DOHH2 (cell line): ENCODE measurements at regions not wholly inside any gene's neighbourhood (a gene's known extent, or its start where the extent isn't known, plus 50 kb on each side); places are given as distances from the start of the nearest gene placed in this dataset.

Source experiments
- H3F3A ChIP-seq: fragments of 200-600 bp; sonication (generic), shearing (Covaris generic); 2 replicates; pipeline ENCODE4 v1.6.0; 2016; ENCODE audit warnings: antibody characterized with exemption, mild to moderate bottlenecking; ENCODE audit not compliant: control insufficient read depth, insufficient read depth
- H3K27ac ChIP-seq: fragments of 200-600 bp; sonication (generic); 2 replicates; pipeline ENCODE4 v1.5.1; 2014; ENCODE audit warnings: low read depth, mild to moderate bottlenecking, low read length, moderate library complexity
- H3K27me3 ChIP-seq: fragments of 200-600 bp; sonication (generic); 2 replicates; pipeline ENCODE4 v1.6.1; 2014; ENCODE audit warnings: mild to moderate bottlenecking, low read length, mixed read lengths; ENCODE audit not compliant: control insufficient read depth
- H3K36me3 ChIP-seq: fragments of 200-600 bp; sonication (generic); 2 replicates; pipeline ENCODE4 v1.6.1; 2014; ENCODE audit warnings: mild to moderate bottlenecking, low read length, moderate library complexity, mixed read lengths; ENCODE audit not compliant: control insufficient read depth
- H3K4me1 ChIP-seq: fragments of 200-600 bp; sonication (generic); 2 replicates; pipeline ENCODE4 v1.6.1; 2014; ENCODE audit warnings: mild to moderate bottlenecking, low read length, mixed read lengths; ENCODE audit not compliant: control insufficient read depth
- H3K4me2 ChIP-seq: fragments of 200-600 bp; sonication (generic); 2 replicates; pipeline ENCODE4 v1.6.0; 2014; ENCODE audit warnings: mild to moderate bottlenecking, low read length, moderate library complexity
- H3K4me3 ChIP-seq: fragments of 200-600 bp; sonication (generic); 2 replicates; pipeline ENCODE4 v1.5.1; 2014; ENCODE audit warnings: mild to moderate bottlenecking, low read length, mixed read lengths
- H3K79me2 ChIP-seq: fragments of 200-600 bp; sonication (generic); 2 replicates; pipeline ENCODE4 v1.6.1; 2014; ENCODE audit warnings: mild to moderate bottlenecking, low read length, mixed read lengths; ENCODE audit not compliant: control insufficient read depth
- H3K9me2 ChIP-seq: fragments of 200-600 bp; sonication (generic); replicated peaks from 2 replicates; pipeline ENCODE4 v1.6.1; 2014; ENCODE audit warnings: mild to moderate bottlenecking, low read length, mixed read lengths; ENCODE audit not compliant: control insufficient read depth
- H3K9me3 ChIP-seq: fragments of 200-600 bp; sonication (generic); 2 replicates; pipeline ENCODE4 v1.6.1; 2014; ENCODE audit warnings: antibody characterized with exemption, low read length, mixed read lengths; ENCODE audit not compliant: control insufficient read depth, insufficient read depth
- H4K20me1 ChIP-seq: fragments of 200-600 bp; sonication (generic); 2 replicates; pipeline ENCODE4 v1.6.0; 2014; ENCODE audit warnings: low read depth, mild to moderate bottlenecking, antibody characterized with exemption, low read length, moderate library complexity; ENCODE audit not compliant: control insufficient read depth, insufficient read depth
- CTCF ChIP-seq: fragments of 200-600 bp; sonication (generic); IDR thresholded peaks from one replicate; pipeline ENCODE4 v1.5.1; 2014; ENCODE audit warnings: antibody characterized with exemption, mild to moderate bottlenecking, low read depth, low read length; ENCODE audit not compliant: poor library complexity, severe bottlenecking
- EZH2phosphoT487 ChIP-seq: fragments of 200-600 bp; sonication (generic); IDR thresholded peaks from 2 replicates; pipeline ENCODE4 v1.6.1; 2017; ENCODE audit warnings: borderline replicate concordance, mild to moderate bottlenecking, antibody characterized with exemption, low read length, moderate library complexity, mixed read lengths

GRCh38 chr12:19030180-19030579 is 99.4 kb upstream of the PLEKHA5 start:
- H3K27ac ChIP-seq = no peak overlapping the region
- no peak for TF ChIP-seq CTCF
- TF ChIP-seq EZH2phosphoT487 = no peak
- no peaks in the 10 kb centered on the region for H3K27me3 ChIP-seq
- no peaks in the 10 kb centered on the region for H3F3A ChIP-seq
- no peaks in the 10 kb centered on the region for H4K20me1 ChIP-seq
- no peak overlapping the region for H3K4me2 ChIP-seq
- H3K9me2 ChIP-seq = no peaks in the 10 kb centered on the region
- peaks cover 5% of the 10 kb centered on the region; the same call in 1 of the 2 replicates for H3K9me3 ChIP-seq
- H3K4me3 ChIP-seq = no peak overlapping the region
- H3K79me2 ChIP-seq = no peaks in the 10 kb centered on the region
- no peaks in the 10 kb centered on the region for H3K4me1 ChIP-seq
- H3K36me3 ChIP-seq = no peaks in the 10 kb centered on the region

DNA sequence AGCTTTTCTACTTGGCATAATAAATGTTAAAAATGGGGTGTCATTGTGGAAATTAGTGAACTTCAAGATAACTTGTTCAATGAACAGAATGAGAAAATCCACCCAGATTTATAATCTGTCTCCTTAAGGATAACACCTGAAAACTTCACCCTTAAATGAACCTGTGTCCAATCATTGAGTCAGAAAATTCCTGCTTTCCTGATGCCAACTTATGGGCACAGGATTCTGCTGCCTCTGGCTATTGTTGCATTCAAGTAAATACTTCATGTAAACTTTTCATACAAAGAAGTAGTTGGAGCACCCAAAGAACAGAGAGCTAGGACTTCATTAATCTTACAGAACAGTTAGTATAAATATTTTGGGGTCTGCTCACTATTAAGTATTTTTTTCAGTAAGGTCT is 98.9 kb upstream of the PLEKHA5 start:
- H3K79me2 ChIP-seq = no peaks in the 10 kb centered on the region
- no peaks in the 10 kb centered on the region for H3K27me3 ChIP-seq
- no peak for TF ChIP-seq CTCF
- no peak for TF ChIP-seq EZH2phosphoT487
- H3K4me2 ChIP-seq = no peak overlapping the region
- no peaks in the 10 kb centered on the region for H4K20me1 ChIP-seq
- H3K4me3 ChIP-seq = no peak overlapping the region
- no peak overlapping the region for H3K27ac ChIP-seq
- H3K4me1 ChIP-seq = no peaks in the 10 kb centered on the region
- no peaks in the 10 kb centered on the region for H3F3A ChIP-seq
- H3K9me3 ChIP-seq = peaks cover 5% of the 10 kb centered on the region; the same call in 1 of the 2 replicates
- H3K9me2 ChIP-seq = no peaks in the 10 kb centered on the region
- H3K36me3 ChIP-seq = no peaks in the 10 kb centered on the region

GRCh38 chr12:19031032-19031431 is 98.5 kb upstream of the PLEKHA5 start:
- Histone ChIP-seq H3K27ac (no peak overlapping the region), H3K4me3 (no peak overlapping the region), H3K4me2 (no peak overlapping the region), H3F3A (no peaks in the 10 kb centered on the region), H3K27me3 (no peaks in the 10 kb centered on the region), H4K20me1 (no peaks in the 10 kb centered on the region), H3K9me3 (peaks cover 5% of the 10 kb centered on the region; the same call in 1 of the 2 replicates), H3K79me2 (no peaks in the 10 kb centered on the region), H3K4me1 (no peaks in the 10 kb centered on the region), H3K9me2 (no peaks in the 10 kb centered on the region), H3K36me3 (no peaks in the 10 kb centered on the region)
- TF ChIP-seq EZH2phosphoT487 (no peak), CTCF (no peak)
